Activated B cell treated with CpG ODN at 0.5 μM for 24 hours (primary cell): ENCODE measurements at regions not wholly inside any gene's neighbourhood (a gene's known extent, or its start where the extent isn't known, plus 50 kb on each side); places are given as distances from the start of the nearest gene placed in this dataset.
"Not testable (repeated sequence)": the region's sequence is repeated elsewhere in the genome, so short reads cannot be mapped to it uniquely, and the experiment has no call there.

Experiments used
- ATAC-seq: fragments of 200-7000 bp; cut with Tn5 transposase; one replicate; pipeline ENCODE4 v1.10.0; 2021; ENCODE audit warnings: low read depth, mild to moderate bottlenecking, moderate library complexity
- CTCF ChIA-PET: fragments of 350-600 bp; sonication (Branson Sonifier 250); formaldehyde crosslinking; loops from one replicate; lab custom pipeline; 2021; ENCODE audit warnings: antibody characterized with exemption; lab: Charles Lee
- POLR2A ChIA-PET: fragments of 350-600 bp; sonication (Branson Sonifier 250); formaldehyde crosslinking; loops from one replicate; lab custom pipeline; 2021; ENCODE audit warnings: antibody characterized with exemption; lab: Charles Lee
- DNase-seq: peaks from one replicate; pipeline ENCODE4 v3.0.0; 2022
- H3K27ac Mint-ChIP-seq: one replicate; pipeline ENCODE4 v1.8.0; 2020; ENCODE audit warnings: mixed read lengths
- H3K27me3 Mint-ChIP-seq: one replicate; pipeline ENCODE4 v1.8.0; 2021; ENCODE audit warnings: mixed read lengths
- H3K36me3 Mint-ChIP-seq: one replicate; pipeline ENCODE4 v1.8.0; 2021; ENCODE audit warnings: low read depth, mixed read lengths
- H3K4me1 Mint-ChIP-seq: one replicate; pipeline ENCODE4 v1.8.0; 2021; ENCODE audit warnings: mixed read lengths
- H3K4me3 Mint-ChIP-seq: one replicate; pipeline ENCODE4 v1.8.0; 2020; ENCODE audit warnings: mild to moderate bottlenecking, mixed read lengths
- H3K9me3 Mint-ChIP-seq: one replicate; pipeline ENCODE4 v1.8.0; 2020; ENCODE audit warnings: mixed read lengths
- intact Hi-C: fragments of 100-400 bp; cut with micrococcal nuclease; formaldehyde crosslinking; loops from one replicate; pipeline ENCODE4 v1.15.1; 2024

GRCh38 chr1:83263808-83264207, 735.1 kb downstream of the TTLL7 start:
- DNase-seq, H3K4me3 Mint-ChIP-seq, intact Hi-C loops, CTCF ChIA-PET, ATAC-seq, H3K4me1 Mint-ChIP-seq, H3K36me3 Mint-ChIP-seq, POLR2A ChIA-PET, H3K9me3 Mint-ChIP-seq, H3K27me3 Mint-ChIP-seq, H3K27ac Mint-ChIP-seq: not testable (repeated sequence)

DNA sequence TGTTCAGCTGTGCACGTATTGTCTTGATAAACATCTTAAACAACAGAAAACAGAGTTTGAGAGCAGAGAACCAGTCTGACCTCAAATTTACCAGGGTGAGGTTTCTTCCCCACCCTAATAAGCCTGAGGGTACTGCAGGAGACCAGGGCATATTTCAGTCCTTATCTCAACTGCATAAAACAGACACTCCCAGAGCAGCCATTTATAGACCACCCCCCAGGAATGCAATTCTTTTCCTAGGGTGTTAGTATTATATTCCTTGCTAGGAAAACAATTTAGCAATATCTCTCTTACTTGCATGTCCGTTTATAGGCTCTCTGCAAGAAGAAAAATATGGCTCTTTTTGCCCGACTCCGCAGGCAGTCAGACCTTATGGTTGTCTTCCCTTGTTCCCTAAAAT, 747.2 kb downstream of the TTLL7 start:
- H3K36me3 Mint-ChIP-seq, DNase-seq, H3K4me3 Mint-ChIP-seq, CTCF ChIA-PET, POLR2A ChIA-PET, H3K4me1 Mint-ChIP-seq, ATAC-seq, intact Hi-C loops, H3K27me3 Mint-ChIP-seq, H3K27ac Mint-ChIP-seq: not testable (repeated sequence)
- H3K9me3 Mint-ChIP-seq = peaks cover 13% of the 10 kb centered on the region

DNA sequence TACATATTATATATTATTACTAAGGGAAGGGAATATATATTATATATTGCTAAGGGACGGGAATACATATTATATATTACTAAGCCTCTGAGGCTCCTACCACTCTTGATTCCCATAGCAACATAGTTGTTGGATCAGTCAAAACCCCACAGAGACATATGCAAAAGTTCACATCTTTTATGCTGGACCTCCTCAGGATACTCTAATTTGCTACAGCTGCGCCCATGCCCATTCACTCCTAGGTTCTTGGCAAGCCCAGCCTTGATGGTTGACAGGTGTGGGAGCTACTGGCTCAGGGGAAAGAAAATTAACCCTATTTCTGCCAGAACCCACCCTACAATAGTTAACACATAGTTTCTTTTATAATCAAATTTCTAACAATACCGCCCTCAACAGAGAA, 752.2 kb downstream of the TTLL7 start:
- POLR2A ChIA-PET, H3K36me3 Mint-ChIP-seq, H3K27ac Mint-ChIP-seq, H3K4me3 Mint-ChIP-seq, H3K4me1 Mint-ChIP-seq, DNase-seq, H3K9me3 Mint-ChIP-seq, ATAC-seq, H3K27me3 Mint-ChIP-seq, CTCF ChIA-PET, intact Hi-C loops: not testable (repeated sequence)

DNA sequence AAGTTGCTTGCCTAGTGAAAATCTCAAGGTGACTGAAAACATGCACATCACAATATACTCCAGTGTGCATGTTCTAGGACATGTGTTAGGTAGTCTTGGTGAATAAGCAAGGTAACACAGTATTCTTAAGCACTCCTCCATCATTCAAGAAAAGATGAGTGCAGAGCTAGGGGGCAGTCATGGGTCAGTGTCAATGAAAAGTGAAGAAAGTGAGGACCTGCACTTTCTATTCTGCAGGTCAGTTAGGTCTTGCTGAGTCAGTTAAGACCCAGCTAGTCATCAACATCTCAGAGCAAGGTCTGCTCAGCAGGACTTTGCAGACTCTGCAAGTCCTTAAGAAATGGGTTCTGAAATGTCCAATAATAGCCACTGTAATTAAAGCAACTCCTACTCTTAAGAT, 754.1 kb downstream of the TTLL7 start:
- H3K4me1 Mint-ChIP-seq, H3K27me3 Mint-ChIP-seq, H3K4me3 Mint-ChIP-seq, DNase-seq, H3K27ac Mint-ChIP-seq, intact Hi-C loops, H3K9me3 Mint-ChIP-seq, ATAC-seq, POLR2A ChIA-PET, CTCF ChIA-PET, H3K36me3 Mint-ChIP-seq: not testable (repeated sequence)

- H3K27me3 Mint-ChIP-seq, CTCF ChIA-PET, POLR2A ChIA-PET, H3K27ac Mint-ChIP-seq, H3K4me1 Mint-ChIP-seq, H3K4me3 Mint-ChIP-seq, intact Hi-C loops, H3K9me3 Mint-ChIP-seq, H3K36me3 Mint-ChIP-seq, DNase-seq, ATAC-seq: not testable (repeated sequence)
Measured at GRCh38 chr1:83239568-83239967, 759.4 kb downstream of the TTLL7 start.

- intact Hi-C loops = not testable (repeated sequence)
Measured at GRCh38 chr1:83238654-83239053, 760.3 kb downstream of the TTLL7 start.

DNA sequence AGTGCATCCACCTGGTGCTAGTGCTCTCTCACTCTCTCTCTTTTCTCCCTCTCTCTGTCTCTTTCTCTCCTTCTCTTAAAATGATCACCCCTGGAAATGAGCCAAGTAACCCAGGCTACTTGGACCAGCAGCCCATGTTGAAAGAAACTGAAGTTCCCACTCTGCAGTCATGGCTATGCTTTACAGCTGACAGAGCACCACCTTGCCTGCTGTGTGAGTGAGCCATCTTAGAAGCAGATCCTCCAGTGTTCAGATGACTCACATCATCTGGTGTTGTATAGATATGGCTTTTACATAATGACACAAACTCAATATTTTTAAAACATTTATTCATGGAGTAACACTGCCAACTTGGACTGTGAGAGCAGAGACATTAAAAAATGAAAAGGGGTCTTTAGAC, 779.1 kb downstream of the TTLL7 start:
- H3K4me3 Mint-ChIP-seq, CTCF ChIA-PET, ATAC-seq, H3K27ac Mint-ChIP-seq, H3K36me3 Mint-ChIP-seq, H3K27me3 Mint-ChIP-seq, DNase-seq, H3K4me1 Mint-ChIP-seq, intact Hi-C loops, H3K9me3 Mint-ChIP-seq, POLR2A ChIA-PET: not testable (repeated sequence)

More at GRCh38 chr1:83238654-83239053, 760.3 kb downstream of the TTLL7 start:
- H3K36me3 Mint-ChIP-seq, H3K9me3 Mint-ChIP-seq, ATAC-seq, DNase-seq, POLR2A ChIA-PET, H3K27me3 Mint-ChIP-seq, H3K4me1 Mint-ChIP-seq, H3K4me3 Mint-ChIP-seq, H3K27ac Mint-ChIP-seq, CTCF ChIA-PET: not testable (repeated sequence)

DNA sequence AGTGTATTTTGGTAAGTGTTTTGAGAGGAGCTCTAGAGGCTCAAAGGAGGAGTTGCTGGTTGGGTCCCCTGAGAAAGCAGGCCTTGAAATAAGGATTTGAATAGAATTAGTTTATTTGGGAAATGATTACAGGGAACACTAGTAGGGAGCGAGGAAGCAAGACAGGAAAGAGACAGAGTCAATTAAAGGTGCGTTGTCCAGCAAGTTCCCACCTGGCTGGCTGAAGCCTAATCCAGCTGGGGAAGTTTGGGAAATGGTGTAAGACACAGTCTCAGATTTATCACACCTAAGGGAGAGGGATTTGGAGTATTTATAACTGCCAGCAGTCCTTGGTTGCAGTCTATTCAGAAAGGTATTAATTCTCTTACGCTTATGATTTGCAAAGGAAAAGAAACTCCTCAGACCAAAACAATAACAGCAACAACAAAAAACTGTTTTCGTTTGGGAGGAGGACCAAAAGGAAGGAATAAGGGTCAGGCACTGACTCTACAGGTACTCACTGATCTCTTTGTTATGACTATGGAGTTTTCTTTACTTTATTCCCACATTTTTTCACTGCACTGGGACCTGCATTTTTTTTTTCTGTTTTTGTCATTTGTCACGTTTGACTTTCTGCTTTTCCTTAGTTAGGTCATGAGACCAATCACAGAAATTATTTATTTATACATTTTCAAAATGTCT, 780.8 kb downstream of the TTLL7 start:
- H3K4me1 Mint-ChIP-seq, H3K4me3 Mint-ChIP-seq, H3K36me3 Mint-ChIP-seq, ATAC-seq, POLR2A ChIA-PET, H3K27ac Mint-ChIP-seq, H3K9me3 Mint-ChIP-seq, CTCF ChIA-PET, intact Hi-C loops, H3K27me3 Mint-ChIP-seq, DNase-seq: not testable (repeated sequence)

- H3K36me3 Mint-ChIP-seq, CTCF ChIA-PET, intact Hi-C loops, H3K27me3 Mint-ChIP-seq, POLR2A ChIA-PET, H3K9me3 Mint-ChIP-seq, DNase-seq, H3K27ac Mint-ChIP-seq, H3K4me1 Mint-ChIP-seq, ATAC-seq, H3K4me3 Mint-ChIP-seq: not testable (repeated sequence)
Measured at GRCh38 chr1:83214317-83214716, 784.6 kb downstream of the TTLL7 start.

GRCh38 chr1:83213648-83214047, 785.3 kb downstream of the TTLL7 start:
- ATAC-seq, POLR2A ChIA-PET, H3K36me3 Mint-ChIP-seq, CTCF ChIA-PET, H3K4me1 Mint-ChIP-seq, H3K27me3 Mint-ChIP-seq, DNase-seq, H3K27ac Mint-ChIP-seq, H3K9me3 Mint-ChIP-seq, intact Hi-C loops, H3K4me3 Mint-ChIP-seq: not testable (repeated sequence)

GRCh38 chr1:83212033-83212432, 786.9 kb downstream of the TTLL7 start:
- CTCF ChIA-PET, ATAC-seq, DNase-seq, H3K4me3 Mint-ChIP-seq, H3K27me3 Mint-ChIP-seq, H3K27ac Mint-ChIP-seq, POLR2A ChIA-PET, H3K36me3 Mint-ChIP-seq, H3K9me3 Mint-ChIP-seq, intact Hi-C loops, H3K4me1 Mint-ChIP-seq: not testable (repeated sequence)

GRCh38 chr1:83208540-83208939, 790.4 kb downstream of the TTLL7 start:
- ATAC-seq, intact Hi-C loops, POLR2A ChIA-PET, H3K9me3 Mint-ChIP-seq, CTCF ChIA-PET, H3K27ac Mint-ChIP-seq, H3K36me3 Mint-ChIP-seq, DNase-seq, H3K4me1 Mint-ChIP-seq, H3K27me3 Mint-ChIP-seq, H3K4me3 Mint-ChIP-seq: not testable (repeated sequence)

GRCh38 chr1:83194610-83195009, 804.3 kb downstream of the TTLL7 start:
- POLR2A ChIA-PET = not testable (repeated sequence)

More at GRCh38 chr1:83194610-83195009, 804.3 kb downstream of the TTLL7 start:
- H3K27me3 Mint-ChIP-seq, H3K4me1 Mint-ChIP-seq, H3K4me3 Mint-ChIP-seq, H3K9me3 Mint-ChIP-seq, H3K27ac Mint-ChIP-seq, ATAC-seq, intact Hi-C loops, H3K36me3 Mint-ChIP-seq, DNase-seq, CTCF ChIA-PET: not testable (repeated sequence)
